ENCODE measurements at regions not wholly inside any gene's neighbourhood (a gene's known extent, or its start where the extent isn't known, plus 50 kb on each side); places are given as distances from the start of the nearest gene placed in this dataset.
A peak's percentile ranks its signal among the peaks of the same experiment; 100 is the strongest.

DNA sequence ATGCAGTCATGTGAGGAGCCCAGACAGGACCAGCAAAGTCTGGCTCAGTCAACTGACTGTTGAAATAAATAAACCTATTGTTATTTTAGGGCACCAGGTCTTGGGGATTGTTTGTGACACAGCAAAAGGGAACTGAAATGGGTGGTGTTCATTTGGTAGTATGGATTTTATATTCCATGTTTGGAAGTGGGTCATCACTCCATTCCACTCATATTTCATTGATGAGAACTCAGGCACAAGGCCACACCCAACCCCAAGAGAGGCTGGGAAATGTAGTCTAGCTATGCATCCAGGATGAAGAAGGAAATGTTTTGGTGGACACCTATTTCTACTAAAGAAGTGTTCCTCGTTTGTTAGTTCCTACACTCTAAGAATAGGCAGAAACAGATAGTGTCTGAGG lies 64.9 kb upstream of the BTBD3 start:
- Histone ChIP-seq H2BK15ac (ENCODE audit: low read depth, low read length) (peak overlapping the region; percentile 74; the same call in 2 of the 3 replicates), H4K91ac (ENCODE audit: insufficient read depth, low read depth, low read length) (peak overlapping the region; percentile 76), H2BK20ac (ENCODE audit: low read depth, low read length) (peak overlapping the region; percentile 96), H2BK5ac (ENCODE audit: low read depth, low read length, poor library complexity, severe bottlenecking) (peak overlapping the region; percentile 92), H4K8ac (ENCODE audit: low read depth in 2 of 2, low read length in 2 of 2) (peak overlapping the region; percentile 71 to 80; a peak in 3 of 4 replicates), H3K4me2 (ENCODE audit: low read depth, low read length) (no peak overlapping the region), H3K23ac (ENCODE audit: low read depth, low read length) (peak overlapping the region; percentile 49; the same call in 1 of the 2 replicates), H3K4ac (ENCODE audit: low read depth, low read length) (peak overlapping the region; percentile 89), H2BK120ac (ENCODE audit: low read depth, low read length) (peak overlapping the region; percentile 91), H3K27me3 (ENCODE audit: control insufficient read depth, insufficient read depth, low read length) (no peaks in the 10 kb centered on the region), H3K9ac (ENCODE audit: low read depth, low read length) (no peak overlapping the region), H3K18ac (ENCODE audit: low read depth, low read length) (peak overlapping the region; percentile 96), H3K9me1 (ENCODE audit: insufficient read depth, low read length) (peaks cover 4% of the 10 kb centered on the region), H2AFZ (replicated peaks; ENCODE audit: low read length, poor library complexity) (no peak overlapping the region), H3K79me1 (ENCODE audit: low read depth in 1 of 2, low read length in 2 of 2) (no peaks in the 10 kb centered on the region), H3K56ac (ENCODE audit: extremely low read depth, insufficient read depth, low read length) (peak overlapping the region; percentile 32; the same call in 1 of the 2 replicates), H3K36me3 (ENCODE audit: control insufficient read depth, insufficient read depth, low read length) (no peaks in the 10 kb centered on the region), H3K14ac (replicated peaks; ENCODE audit: low read depth, low read length) (peak overlapping the region; percentile 74), H3K4me1 (ENCODE audit: control insufficient read depth, insufficient read depth, low read length) (peaks cover 19% of the 10 kb centered on the region), H2AK5ac (ENCODE audit: low read depth, low read length) (peak overlapping the region; percentile 91), H3K4me3 (ENCODE audit: insufficient read depth, low read depth, low read length) (no peak overlapping the region), H3K27ac (ENCODE audit: insufficient read depth, low read length) (peak overlapping the region; percentile 86), H3K9me3 (ENCODE audit: control insufficient read depth, insufficient read depth, low read length) (no peaks in the 10 kb centered on the region), H2AK9ac (replicated peaks; ENCODE audit: low read depth, low read length, poor library complexity) (peak overlapping the region; percentile 45), H4K20me1 (ENCODE audit: insufficient read depth, low read length) (no peaks in the 10 kb centered on the region), H4K5ac (ENCODE audit: low read depth, low read length) (peak overlapping the region; percentile 86)
- ChIA-PET POLR2A (ENCODE audit: unreplicated experiment) (no interaction called here), CTCF (interaction anchor here (1.5 kb wide), 1 partner anchor 38 kb away, joined by 3 read pairs; no protein-coding TSS in a partner anchor)
- ATAC-seq (ENCODE audit: low read depth) (peak; percentile 68), DNase-seq (peak; percentile 28)
- dilution Hi-C loops (cut with HindIII; ENCODE audit: low sequenced_read_pairs, unreplicated experiment) (no loop called here), intact Hi-C loops (cut with micrococcal nuclease) (loop anchor here (5.0 kb wide), 1 partner anchor 39 kb away; no protein-coding TSS in a partner anchor), in situ Hi-C loops (cut with MboI; ENCODE audit: low sequenced_read_pairs) (no loop called here)
- TF ChIP-seq MAZ (IDR thresholded peaks at IDR 0.05; ENCODE audit: borderline replicate concordance, low read depth, low read length) (no peak), NFE2L2 (IDR thresholded peaks at IDR 0.05; ENCODE audit: low read depth, low read length) (no peak), POLR2A (IDR thresholded peaks at IDR 0.05; ENCODE audit: low read depth, low read length) (no peak), FOS (IDR thresholded peaks at IDR 0.05; ENCODE audit: low read depth, low read length) (no peak), CHD1 (IDR thresholded peaks at IDR 0.05; ENCODE audit: low read depth, low read length) (no peak), RAD21 (IDR thresholded peaks at IDR 0.05; ENCODE audit: low read length) (no peak), MAFK (IDR thresholded peaks at IDR 0.05; ENCODE audit: low read depth, low read length) (no peak), RFX5 (IDR thresholded peaks at IDR 0.05; ENCODE audit: low read depth, low read length) (no peak), MXI1 (IDR thresholded peaks at IDR 0.05; ENCODE audit: borderline replicate concordance, low read depth, low read length) (no peak), CEBPB (IDR thresholded peaks at IDR 0.05; ENCODE audit: low read depth, low read length) (no peak), SMC3 (IDR thresholded peaks at IDR 0.05; ENCODE audit: low read depth, low read length) (no peak), BHLHE40 (IDR thresholded peaks at IDR 0.05; ENCODE audit: low read depth, low read length) (no peak)
- TF ChIP-seq, protein P1, sequence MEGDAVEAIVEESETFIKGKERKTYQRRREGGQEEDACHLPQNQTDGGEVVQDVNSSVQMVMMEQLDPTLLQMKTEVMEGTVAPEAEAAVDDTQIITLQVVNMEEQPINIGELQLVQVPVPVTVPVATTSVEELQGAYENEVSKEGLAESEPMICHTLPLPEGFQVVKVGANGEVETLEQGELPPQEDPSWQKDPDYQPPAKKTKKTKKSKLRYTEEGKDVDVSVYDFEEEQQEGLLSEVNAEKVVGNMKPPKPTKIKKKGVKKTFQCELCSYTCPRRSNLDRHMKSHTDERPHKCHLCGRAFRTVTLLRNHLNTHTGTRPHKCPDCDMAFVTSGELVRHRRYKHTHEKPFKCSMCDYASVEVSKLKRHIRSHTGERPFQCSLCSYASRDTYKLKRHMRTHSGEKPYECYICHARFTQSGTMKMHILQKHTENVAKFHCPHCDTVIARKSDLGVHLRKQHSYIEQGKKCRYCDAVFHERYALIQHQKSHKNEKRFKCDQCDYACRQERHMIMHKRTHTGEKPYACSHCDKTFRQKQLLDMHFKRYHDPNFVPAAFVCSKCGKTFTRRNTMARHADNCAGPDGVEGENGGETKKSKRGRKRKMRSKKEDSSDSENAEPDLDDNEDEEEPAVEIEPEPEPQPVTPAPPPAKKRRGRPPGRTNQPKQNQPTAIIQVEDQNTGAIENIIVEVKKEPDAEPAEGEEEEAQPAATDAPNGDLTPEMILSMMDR (conservative IDR thresholded peaks at IDR 0.05; ENCODE audit: low read depth, low read length) = no peak
- TF ChIP-seq, protein P2, sequence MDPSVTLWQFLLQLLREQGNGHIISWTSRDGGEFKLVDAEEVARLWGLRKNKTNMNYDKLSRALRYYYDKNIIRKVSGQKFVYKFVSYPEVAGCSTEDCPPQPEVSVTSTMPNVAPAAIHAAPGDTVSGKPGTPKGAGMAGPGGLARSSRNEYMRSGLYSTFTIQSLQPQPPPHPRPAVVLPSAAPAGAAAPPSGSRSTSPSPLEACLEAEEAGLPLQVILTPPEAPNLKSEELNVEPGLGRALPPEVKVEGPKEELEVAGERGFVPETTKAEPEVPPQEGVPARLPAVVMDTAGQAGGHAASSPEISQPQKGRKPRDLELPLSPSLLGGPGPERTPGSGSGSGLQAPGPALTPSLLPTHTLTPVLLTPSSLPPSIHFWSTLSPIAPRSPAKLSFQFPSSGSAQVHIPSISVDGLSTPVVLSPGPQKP (IDR thresholded peaks at IDR 0.05; ENCODE audit: borderline replicate concordance, low read depth, low read length) = no peak
- TF ChIP-seq, protein P3, sequence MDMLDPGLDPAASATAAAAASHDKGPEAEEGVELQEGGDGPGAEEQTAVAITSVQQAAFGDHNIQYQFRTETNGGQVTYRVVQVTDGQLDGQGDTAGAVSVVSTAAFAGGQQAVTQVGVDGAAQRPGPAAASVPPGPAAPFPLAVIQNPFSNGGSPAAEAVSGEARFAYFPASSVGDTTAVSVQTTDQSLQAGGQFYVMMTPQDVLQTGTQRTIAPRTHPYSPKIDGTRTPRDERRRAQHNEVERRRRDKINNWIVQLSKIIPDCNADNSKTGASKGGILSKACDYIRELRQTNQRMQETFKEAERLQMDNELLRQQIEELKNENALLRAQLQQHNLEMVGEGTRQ (IDR thresholded peaks at IDR 0.05; ENCODE audit: low read depth, low read length) = no peak
- no CpG with 5 or more reads among the region's 1 CpG for WGBS, 2 experiments (ENCODE audit: extremely low coverage in 2 of 2, insufficient read length in 1 of 2)
- BruUV-seq (replicated peaks) = no TSS peak
